ENCODE measurements at regions not wholly inside any gene's neighbourhood (a gene's known extent, or its start where the extent isn't known, plus 50 kb on each side); places are given as distances from the start of the nearest gene placed in this dataset.
"Not testable (repeated sequence)": the region's sequence is repeated elsewhere in the genome, so short reads cannot be mapped to it uniquely, and the experiment has no call there.

GRCh38 chr6:81304466-81304865 lies 448.0 kb downstream of the TENT5A start:
- Histone ChIP-seq H3K9ac (no peak overlapping the region), H3K9me3 (replicated peaks in 1 of 11) (no peaks in the 10 kb centered on the region), H3K4me1 (no peaks in the 10 kb centered on the region), H3K4me2 (no peak overlapping the region), H4K20me1 (no peaks in the 10 kb centered on the region), H3K27me3 (no peaks in the 10 kb centered on the region), H3K36me3 (no peaks in the 10 kb centered on the region), H3K4me3 (no peak overlapping the region), H3K27ac (no peak overlapping the region)
- TF ChIP-seq Cebpa-rat (IDR thresholded peaks at IDR 0.05) = no peak

GRCh38 chr6:81300961-81301360 lies 451.5 kb downstream of the TENT5A start:
- Histone ChIP-seq H3K9ac (no peak overlapping the region), H3K27ac (no peak overlapping the region), H3K27me3 (no peaks in the 10 kb centered on the region), H3K36me3 (no peaks in the 10 kb centered on the region), H3K4me1 (no peaks in the 10 kb centered on the region), H4K20me1 (no peaks in the 10 kb centered on the region), H3K4me2 (no peak overlapping the region), H3K9me3 (replicated peaks in 1 of 11) (no peaks in the 10 kb centered on the region), H3K4me3 (no peak overlapping the region)
- TF ChIP-seq Cebpa-rat (IDR thresholded peaks at IDR 0.05) = no peak

- no peak for TF ChIP-seq Cebpa-rat (IDR thresholded peaks at IDR 0.05)
- Histone ChIP-seq H3K27ac (no peak overlapping the region), H3K9ac (no peak overlapping the region), H3K4me2 (no peak overlapping the region), H3K27me3 (no peaks in the 10 kb centered on the region), H3K36me3 (no peaks in the 10 kb centered on the region), H3K4me1 (no peaks in the 10 kb centered on the region), H3K4me3 (no peak overlapping the region), H3K9me3 (replicated peaks in 1 of 11) (no peaks in the 10 kb centered on the region), H4K20me1 (no peaks in the 10 kb centered on the region)
Observed at GRCh38 chr6:81298751-81299150, 453.7 kb downstream of the TENT5A start.

- H3K27ac ChIP-seq = no peak overlapping the region
- H3K27me3 ChIP-seq = no peaks in the 10 kb centered on the region
- no peaks in the 10 kb centered on the region for H4K20me1 ChIP-seq
- H3K9ac ChIP-seq = no peak overlapping the region
- no peak overlapping the region for H3K4me2 ChIP-seq
- H3K4me3 ChIP-seq = no peak overlapping the region
- no peaks in the 10 kb centered on the region for H3K4me1 ChIP-seq
- no peaks in the 10 kb centered on the region for H3K9me3 ChIP-seq (replicated peaks in 1 of 11)
- TF ChIP-seq Cebpa-rat (IDR thresholded peaks at IDR 0.05) = no peak
- no peaks in the 10 kb centered on the region for H3K36me3 ChIP-seq
Observed at GRCh38 chr6:81295310-81295709, 457.2 kb downstream of the TENT5A start.

GRCh38 chr6:81293896-81294295 lies 458.6 kb downstream of the TENT5A start:
- H3K27me3 ChIP-seq = no peaks in the 10 kb centered on the region
- no peaks in the 10 kb centered on the region for H3K36me3 ChIP-seq
- TF ChIP-seq Cebpa-rat (IDR thresholded peaks at IDR 0.05) = no peak
- H3K4me2 ChIP-seq = no peak overlapping the region
- H3K4me1 ChIP-seq = no peaks in the 10 kb centered on the region
- H3K9me3 ChIP-seq (replicated peaks in 1 of 11) = no peaks in the 10 kb centered on the region
- H3K27ac ChIP-seq = no peak overlapping the region
- H4K20me1 ChIP-seq = no peaks in the 10 kb centered on the region
- no peak overlapping the region for H3K4me3 ChIP-seq
- H3K9ac ChIP-seq = no peak overlapping the region

- H3K4me1 ChIP-seq = no peaks in the 10 kb centered on the region
- H3K4me2 ChIP-seq = no peak overlapping the region
- no peaks in the 10 kb centered on the region for H3K36me3 ChIP-seq
- no peaks in the 10 kb centered on the region for H4K20me1 ChIP-seq
- H3K27me3 ChIP-seq = no peaks in the 10 kb centered on the region
- no peak overlapping the region for H3K4me3 ChIP-seq
- H3K27ac ChIP-seq = no peak overlapping the region
- no peak overlapping the region for H3K9ac ChIP-seq
- no peaks in the 10 kb centered on the region for H3K9me3 ChIP-seq (replicated peaks in 1 of 11)
- TF ChIP-seq Cebpa-rat (IDR thresholded peaks at IDR 0.05) = no peak
Observed at GRCh38 chr6:81289229-81289628, 463.3 kb downstream of the TENT5A start.

- H3K9me3 ChIP-seq (replicated peaks in 1 of 11) = no peaks in the 10 kb centered on the region
- H3K27me3 ChIP-seq = no peaks in the 10 kb centered on the region
- no peak overlapping the region for H3K4me3 ChIP-seq
- H3K9ac ChIP-seq = no peak overlapping the region
- H3K36me3 ChIP-seq = no peaks in the 10 kb centered on the region
- no peaks in the 10 kb centered on the region for H4K20me1 ChIP-seq
- no peak overlapping the region for H3K27ac ChIP-seq
- TF ChIP-seq Cebpa-rat (IDR thresholded peaks at IDR 0.05) = no peak
- H3K4me1 ChIP-seq = no peaks in the 10 kb centered on the region
- H3K4me2 ChIP-seq = no peak overlapping the region
Observed at GRCh38 chr6:81265106-81265505, 487.4 kb downstream of the TENT5A start.

- H3K9me3 ChIP-seq (replicated peaks in 1 of 11) = no peaks in the 10 kb centered on the region
- no peaks in the 10 kb centered on the region for H3K36me3 ChIP-seq
- H3K4me1 ChIP-seq = no peaks in the 10 kb centered on the region
- H3K27me3 ChIP-seq = no peaks in the 10 kb centered on the region
- H4K20me1 ChIP-seq = no peaks in the 10 kb centered on the region
- H3K9ac ChIP-seq = no peak overlapping the region
- no peak for TF ChIP-seq Cebpa-rat (IDR thresholded peaks at IDR 0.05)
- H3K4me3 ChIP-seq = no peak overlapping the region
- no peak overlapping the region for H3K4me2 ChIP-seq
- no peak overlapping the region for H3K27ac ChIP-seq
Observed at GRCh38 chr6:81263531-81264168, 488.8 kb downstream of the TENT5A start.

- Histone ChIP-seq H3K27ac (no peak overlapping the region), H4K20me1 (no peaks in the 10 kb centered on the region), H3K4me1 (no peaks in the 10 kb centered on the region), H3K36me3 (no peaks in the 10 kb centered on the region), H3K4me2 (no peak overlapping the region), H3K27me3 (no peaks in the 10 kb centered on the region), H3K9me3 (replicated peaks in 1 of 11) (no peaks in the 10 kb centered on the region), H3K4me3 (no peak overlapping the region), H3K9ac (no peak overlapping the region)
- TF ChIP-seq Cebpa-rat (IDR thresholded peaks at IDR 0.05) = no peak
Observed at GRCh38 chr6:81262656-81263055, 489.8 kb downstream of the TENT5A start.

GRCh38 chr6:81256223-81256622 lies 496.3 kb downstream of the TENT5A start:
- not testable (repeated sequence) for H3K4me2 ChIP-seq; H3K36me3 ChIP-seq; H3K27ac ChIP-seq; H3K4me3 ChIP-seq; H4K20me1 ChIP-seq; H3K9me3 ChIP-seq (replicated peaks in 1 of 11); H3K4me1 ChIP-seq; H3K27me3 ChIP-seq; H3K9ac ChIP-seq
